ENCODE measurements at regions not wholly inside any gene's neighbourhood (a gene's known extent, or its start where the extent isn't known, plus 50 kb on each side); places are given as distances from the start of the nearest gene placed in this dataset.

DNA sequence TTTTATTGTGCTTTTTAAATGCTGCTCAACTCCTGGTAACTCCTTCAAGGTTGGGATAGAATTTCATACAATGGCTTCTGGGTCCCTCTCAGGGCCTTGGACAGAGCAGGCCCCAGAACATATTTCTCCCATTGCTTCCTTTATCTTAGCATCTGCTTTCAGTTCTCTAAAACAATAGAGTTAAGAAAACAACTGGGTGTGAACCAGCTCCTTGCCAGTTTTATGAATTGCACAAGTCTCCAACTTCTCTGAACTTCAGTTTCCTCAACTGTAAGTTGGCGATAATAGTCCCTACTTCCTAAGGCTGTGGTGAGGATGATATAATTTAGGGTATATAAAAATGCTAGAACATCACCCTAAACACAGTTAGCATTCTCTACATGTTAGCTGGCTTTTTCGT lies 77.0 kb upstream of the INHBA start:
- intact Hi-C loops (cut with micrococcal nuclease; ENCODE audit: unreplicated experiment) = loop anchor here (10.0 kb wide), 1 partner anchor 65 kb away; no protein-coding TSS in a partner anchor
- H3K36me3 ChIP-seq (ENCODE audit: control insufficient read depth in 2 of 2, insufficient read depth in 2 of 2, low read length in 1 of 2) = no peaks in the 10 kb centered on the region
- H4K20me1 ChIP-seq (ENCODE audit: control insufficient read depth, insufficient read depth) = no peaks in the 10 kb centered on the region
- no peaks in the 10 kb centered on the region for H3K4me1 ChIP-seq (ENCODE audit: control insufficient read depth, insufficient read depth, low read length)
- BruUV-seq (replicated peaks) = no TSS peak
- H3K4me3 ChIP-seq = no peak overlapping the region
- H3K79me2 ChIP-seq (ENCODE audit: control insufficient read depth, insufficient read depth, low read length) = no peaks in the 10 kb centered on the region
- WGBS (ENCODE audit: insufficient coverage, insufficient replicate concordance, low lambda C conversion rate, missing lambda C conversion rate) = 57% methylated on average over 2 of the region's 2 CpGs
- no peak for FAIRE-seq
- CTCF ChIA-PET = interaction anchor here (1.0 to 1.3 kb wide), 2 partner anchors 12 to 74 kb away, joined by 3 read pairs; no protein-coding TSS in a partner anchor
- no peak overlapping the region for H3K9ac ChIP-seq (ENCODE audit: control insufficient read depth, insufficient read depth, low read length)
- DNase-seq (ENCODE audit: low read depth, low spot score) = peak; percentile 4
- H2AFZ ChIP-seq (ENCODE audit: control insufficient read depth, low read depth, low read length) = no peak overlapping the region
- TF ChIP-seq SPI1 (IDR thresholded peaks at IDR 0.05; ENCODE audit: borderline replicate concordance, insufficient read depth, low read depth, low read length) = peak; percentile 58; the same call in 1 of the 2 replicates
- TF ChIP-seq FOXM1 (IDR thresholded peaks at IDR 0.05; ENCODE audit: low read depth, low read length) = no peak
- POLR2A ChIA-PET = no interaction called here
- SMC1A ChIA-PET (ENCODE audit: uncharacterized antibody, unreplicated experiment) = interaction anchor here (0.6 to 1.7 kb wide), 4 partner anchors 9 to 102 kb away, joined by 3 to 6 read pairs (median 4); no protein-coding TSS in a partner anchor
- H3K27me3 ChIP-seq (replicated peaks in 1 of 2; ENCODE audit: control insufficient read depth in 2 of 2, insufficient read depth in 2 of 2, low read length in 1 of 2) = no peaks in the 10 kb centered on the region
- RAD21 ChIA-PET (ENCODE audit: unreplicated experiment) = no interaction called here
- in situ Hi-C loops (cut with MboI) = no loop called here
- no peak for ATAC-seq
- no peaks in the 10 kb centered on the region; the same call in 2 of the 3 replicates for H3K9me3 ChIP-seq (replicated peaks; ENCODE audit: control insufficient read depth, insufficient read depth, low read length)
- H3K4me2 ChIP-seq (ENCODE audit: control insufficient read depth, insufficient read depth) = no peak overlapping the region
- no peak overlapping the region for H3K27ac ChIP-seq (ENCODE audit: control insufficient read depth, insufficient read depth)

DNA sequence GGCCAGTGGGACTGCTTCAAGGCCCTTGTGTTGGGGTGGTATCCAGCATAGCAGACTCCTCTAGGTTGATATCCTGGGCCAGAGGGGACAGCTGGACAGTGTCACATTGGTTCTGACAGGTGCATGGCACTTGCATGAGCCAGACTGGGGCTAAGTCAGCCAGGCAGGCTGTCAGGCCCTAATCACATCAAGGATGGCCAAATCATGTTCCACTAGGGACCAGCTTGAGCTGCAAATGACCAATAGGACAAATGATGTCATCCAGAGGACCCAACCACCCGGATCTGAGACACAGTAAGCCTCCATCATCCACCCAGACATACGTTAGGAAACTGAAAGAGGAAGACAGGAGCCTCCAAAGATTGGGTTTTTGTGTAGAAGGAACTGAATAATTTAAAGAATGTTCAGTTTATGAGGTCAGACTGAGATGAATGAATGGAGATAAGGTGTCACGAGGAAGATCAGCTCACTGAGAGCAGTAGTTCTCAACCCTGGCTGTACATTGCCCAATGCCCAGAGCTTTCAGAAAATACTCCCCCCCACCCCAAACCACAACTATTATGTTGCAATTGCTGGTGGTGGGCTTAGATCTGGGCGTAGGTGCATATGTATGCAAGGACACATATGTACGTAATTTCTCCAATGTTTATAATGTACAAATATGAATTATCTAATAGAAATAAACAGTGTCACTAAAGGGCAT lies 75.2 kb upstream of the INHBA start:
- Histone ChIP-seq H3K79me2 (ENCODE audit: control insufficient read depth, insufficient read depth, low read length) (no peaks in the 10 kb centered on the region), H3K27ac (ENCODE audit: control insufficient read depth, insufficient read depth) (no peak overlapping the region), H3K36me3 (ENCODE audit: control insufficient read depth in 2 of 2, insufficient read depth in 2 of 2, low read length in 1 of 2) (no peaks in the 10 kb centered on the region), H4K20me1 (ENCODE audit: control insufficient read depth, insufficient read depth) (no peaks in the 10 kb centered on the region), H3K9me3 (replicated peaks; ENCODE audit: control insufficient read depth, insufficient read depth, low read length) (no peaks in the 10 kb centered on the region; the same call in 2 of the 3 replicates), H2AFZ (ENCODE audit: control insufficient read depth, low read depth, low read length) (no peak overlapping the region), H3K27me3 (replicated peaks in 1 of 2; ENCODE audit: control insufficient read depth in 2 of 2, insufficient read depth in 2 of 2, low read length in 1 of 2) (no peaks in the 10 kb centered on the region), H3K4me3 (no peak overlapping the region), H3K9ac (ENCODE audit: control insufficient read depth, insufficient read depth, low read length) (no peak overlapping the region), H3K4me2 (ENCODE audit: control insufficient read depth, insufficient read depth) (no peak overlapping the region), H3K4me1 (ENCODE audit: control insufficient read depth, insufficient read depth, low read length) (no peaks in the 10 kb centered on the region)
- ATAC-seq = peak; percentile 47
- BruUV-seq (replicated peaks) = no TSS peak
- ChIA-PET RAD21 (ENCODE audit: unreplicated experiment) (no interaction called here), CTCF (no interaction called here), SMC1A (ENCODE audit: uncharacterized antibody, unreplicated experiment) (no interaction called here), POLR2A (no interaction called here)
- no peak for DNase-seq (ENCODE audit: low read depth, low spot score)
- in situ Hi-C loops (cut with MboI) = no loop called here
- FAIRE-seq = no peak
- intact Hi-C loops (cut with micrococcal nuclease; ENCODE audit: unreplicated experiment) = loop anchor here (10.0 kb wide), 1 partner anchor 63 kb away; no protein-coding TSS in a partner anchor
- WGBS (ENCODE audit: insufficient coverage, insufficient replicate concordance, low lambda C conversion rate, missing lambda C conversion rate) = 33% methylated on average over 5 of the region's 5 CpGs
- TF ChIP-seq CHD4 (IDR thresholded peaks at IDR 0.05) (no peak), ATF3 (IDR thresholded peaks at IDR 0.05; ENCODE audit: borderline replicate concordance, extremely low read depth, low read depth, low read length) (no peak), ZNF592 (IDR thresholded peaks at IDR 0.05) (no peak), ZNF384 (IDR thresholded peaks at IDR 0.05; ENCODE audit: borderline replicate concordance, low read depth, low read length) (no peak), ZNF622 (IDR thresholded peaks at IDR 0.05) (no peak), SREBF1 (IDR thresholded peaks at IDR 0.05; ENCODE audit: low read length) (no peak), USF1 (IDR thresholded peaks at IDR 0.05; ENCODE audit: borderline replicate concordance, extremely low read length, insufficient read depth, low read depth, low read length) (no peak)
